ENCODE measurements at regions not wholly inside any gene's neighbourhood (a gene's known extent, or its start where the extent isn't known, plus 50 kb on each side); places are given as distances from the start of the nearest gene placed in this dataset.
A peak's percentile ranks its signal among the peaks of the same experiment; 100 is the strongest.

DNA sequence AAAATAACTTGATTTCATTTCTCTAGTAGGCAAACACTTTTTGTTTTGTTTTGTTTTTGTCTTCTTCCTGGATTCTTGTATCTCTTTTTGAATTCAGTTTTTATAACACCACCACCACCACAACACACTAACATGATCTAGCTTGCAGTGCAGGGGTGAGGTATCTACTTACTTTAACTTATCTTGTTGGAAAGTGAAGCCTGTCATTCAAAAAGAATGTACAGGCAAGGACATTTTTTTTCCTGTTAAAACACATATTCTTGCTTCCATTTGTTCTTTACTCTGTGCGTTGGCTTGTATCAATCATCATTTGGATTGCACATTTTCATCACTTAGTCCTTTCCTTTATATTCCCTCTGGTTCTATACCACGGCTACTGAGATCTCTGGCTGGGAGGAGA is 824.2 kb downstream of the PLCL1 start:
- H3K4me1 ChIP-seq (ENCODE audit: control insufficient read depth, extremely low read depth, insufficient read depth, low read length), result peaks cover 24% of the 10 kb centered on the region
- no peaks in the 10 kb centered on the region for H3K27me3 ChIP-seq (ENCODE audit: control insufficient read depth, extremely low read depth, insufficient read depth, low read length)
- no peaks in the 10 kb centered on the region for H4K20me1 ChIP-seq (ENCODE audit: control insufficient read depth, extremely low read depth, insufficient read depth, low read length)
- DNase-seq (ENCODE audit: low read depth, low spot score), result peak; percentile 5
- peak overlapping the region; percentile 54 for H3K27ac ChIP-seq (ENCODE audit: control insufficient read depth, insufficient read depth, low read length)
- no peaks in the 10 kb centered on the region for H3K79me2 ChIP-seq (ENCODE audit: control insufficient read depth, insufficient read depth, low read length)
- H3K9ac ChIP-seq (ENCODE audit: control insufficient read depth, extremely low read depth, insufficient read depth, low read length), result no peak overlapping the region
- H3K9me1 ChIP-seq (ENCODE audit: control insufficient read depth, extremely low read depth, insufficient read depth, low read length), result no peaks in the 10 kb centered on the region
- peak overlapping the region in 1 of 3 experiments; percentile 7 for H3K4me3 ChIP-seq (ENCODE audit: control insufficient read depth in 2 of 3, extremely low read depth in 1 of 3, insufficient read depth in 2 of 3, low read depth in 1 of 3, low read length in 3 of 3)
- no peak for FAIRE-seq
- peak overlapping the region; percentile 58 for H3K4me2 ChIP-seq (ENCODE audit: control insufficient read depth, extremely low read depth, insufficient read depth, low read depth, low read length)
- TF ChIP-seq EZH2 (IDR thresholded peaks at IDR 0.05; ENCODE audit: low read length), result no peak
- TF ChIP-seq, protein P1, sequence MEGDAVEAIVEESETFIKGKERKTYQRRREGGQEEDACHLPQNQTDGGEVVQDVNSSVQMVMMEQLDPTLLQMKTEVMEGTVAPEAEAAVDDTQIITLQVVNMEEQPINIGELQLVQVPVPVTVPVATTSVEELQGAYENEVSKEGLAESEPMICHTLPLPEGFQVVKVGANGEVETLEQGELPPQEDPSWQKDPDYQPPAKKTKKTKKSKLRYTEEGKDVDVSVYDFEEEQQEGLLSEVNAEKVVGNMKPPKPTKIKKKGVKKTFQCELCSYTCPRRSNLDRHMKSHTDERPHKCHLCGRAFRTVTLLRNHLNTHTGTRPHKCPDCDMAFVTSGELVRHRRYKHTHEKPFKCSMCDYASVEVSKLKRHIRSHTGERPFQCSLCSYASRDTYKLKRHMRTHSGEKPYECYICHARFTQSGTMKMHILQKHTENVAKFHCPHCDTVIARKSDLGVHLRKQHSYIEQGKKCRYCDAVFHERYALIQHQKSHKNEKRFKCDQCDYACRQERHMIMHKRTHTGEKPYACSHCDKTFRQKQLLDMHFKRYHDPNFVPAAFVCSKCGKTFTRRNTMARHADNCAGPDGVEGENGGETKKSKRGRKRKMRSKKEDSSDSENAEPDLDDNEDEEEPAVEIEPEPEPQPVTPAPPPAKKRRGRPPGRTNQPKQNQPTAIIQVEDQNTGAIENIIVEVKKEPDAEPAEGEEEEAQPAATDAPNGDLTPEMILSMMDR (optimal IDR thresholded peaks at IDR 0.05 in 1 of 3, IDR thresholded peaks at IDR 0.05 in 1 of 3, conservative IDR thresholded peaks at IDR 0.05 in 1 of 3; ENCODE audit: extremely low read depth in 1 of 3, insufficient read depth in 2 of 3, low read length in 3 of 3), result no peak
- no peaks in the 10 kb centered on the region for H3K36me3 ChIP-seq (ENCODE audit: control insufficient read depth in 2 of 2, extremely low read depth in 1 of 2, insufficient read depth in 2 of 2, low read length in 2 of 2)
- dilution Hi-C loops (cut with MboI; ENCODE audit: extremely low pct_ligation_motif_present, low sequenced_read_pairs), result no loop called here
- H2AFZ ChIP-seq (ENCODE audit: control insufficient read depth, low read length), result peak overlapping the region; percentile 65
- no peaks in the 10 kb centered on the region for H3K9me3 ChIP-seq (ENCODE audit: control insufficient read depth, low read depth, low read length)

DNA sequence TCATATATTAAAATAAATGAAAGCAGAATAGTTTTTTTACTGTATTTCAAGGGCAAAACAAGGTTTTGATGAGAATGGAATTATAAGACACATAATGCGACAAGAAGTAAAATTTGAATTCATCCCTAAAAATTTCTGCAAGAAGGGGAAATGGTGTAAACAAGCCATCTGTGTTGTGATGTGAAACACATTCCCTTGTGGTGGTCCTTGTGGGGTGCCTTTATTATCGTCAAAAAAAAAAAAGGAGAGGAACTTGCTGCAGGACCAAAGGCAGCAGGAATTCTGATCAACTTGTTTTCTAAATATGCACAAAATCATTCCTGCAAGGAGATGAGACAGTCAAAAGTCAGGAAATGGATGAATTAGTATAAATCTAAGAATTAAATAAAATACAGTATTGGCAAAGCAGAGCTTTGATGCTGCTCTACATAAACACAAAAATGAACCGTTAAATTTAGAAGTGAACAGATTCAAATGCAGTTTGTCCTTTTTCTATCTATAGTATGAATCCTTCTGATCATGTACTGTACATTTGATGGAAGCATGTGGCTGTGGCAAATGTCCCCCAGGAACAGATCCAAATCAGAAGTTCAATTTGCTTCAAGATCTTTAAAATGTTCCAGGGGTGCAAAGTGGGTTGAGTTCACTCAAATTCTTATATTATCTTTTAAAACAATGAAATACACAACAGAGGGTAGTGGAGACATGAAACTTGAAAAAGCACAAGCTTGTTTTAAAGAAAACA is 818.8 kb downstream of the PLCL1 start:
- Histone ChIP-seq H3K36me3 (ENCODE audit: control insufficient read depth in 2 of 2, extremely low read depth in 1 of 2, insufficient read depth in 2 of 2, low read length in 2 of 2) (no peaks in the 10 kb centered on the region), H3K9me1 (ENCODE audit: control insufficient read depth, extremely low read depth, insufficient read depth, low read length) (no peaks in the 10 kb centered on the region), H3K4me2 (ENCODE audit: control insufficient read depth, extremely low read depth, insufficient read depth, low read depth, low read length) (no peak overlapping the region), H3K4me3 (ENCODE audit: control insufficient read depth in 2 of 3, extremely low read depth in 1 of 3, insufficient read depth in 2 of 3, low read depth in 1 of 3, low read length in 3 of 3) (no peak overlapping the region), H3K79me2 (ENCODE audit: control insufficient read depth, insufficient read depth, low read length) (no peaks in the 10 kb centered on the region), H3K9me3 (ENCODE audit: control insufficient read depth, low read depth, low read length) (no peaks in the 10 kb centered on the region), H3K27ac (ENCODE audit: control insufficient read depth, insufficient read depth, low read length) (no peak overlapping the region), H4K20me1 (ENCODE audit: control insufficient read depth, extremely low read depth, insufficient read depth, low read length) (no peaks in the 10 kb centered on the region), H2AFZ (ENCODE audit: control insufficient read depth, low read length) (no peak overlapping the region), H3K9ac (ENCODE audit: control insufficient read depth, extremely low read depth, insufficient read depth, low read length) (no peak overlapping the region), H3K27me3 (ENCODE audit: control insufficient read depth, extremely low read depth, insufficient read depth, low read length) (no peaks in the 10 kb centered on the region), H3K4me1 (ENCODE audit: control insufficient read depth, extremely low read depth, insufficient read depth, low read length) (peaks cover 3% of the 10 kb centered on the region)
- DNase-seq (ENCODE audit: low read depth, low spot score), result no peak
- FAIRE-seq, result no peak
- no peak for TF ChIP-seq EZH2 (IDR thresholded peaks at IDR 0.05; ENCODE audit: low read length)
- TF ChIP-seq, protein P1 (optimal IDR thresholded peaks at IDR 0.05 in 1 of 3, IDR thresholded peaks at IDR 0.05 in 1 of 3, conservative IDR thresholded peaks at IDR 0.05 in 1 of 3; ENCODE audit: extremely low read depth in 1 of 3, insufficient read depth in 2 of 3, low read length in 3 of 3), result no peak
- dilution Hi-C loops (cut with MboI; ENCODE audit: extremely low pct_ligation_motif_present, low sequenced_read_pairs), result no loop called here

Measured in keratinocyte (primary cell).